Lower leg skin (tissue), 4 donors: ENCODE measurements at regions not wholly inside any gene's neighbourhood (a gene's known extent, or its start where the extent isn't known, plus 50 kb on each side); places are given as distances from the start of the nearest gene placed in this dataset.
"Not testable (repeated sequence)": the region's sequence is repeated elsewhere in the genome, so short reads cannot be mapped to it uniquely, and the experiment has no call there.

Experiments used
- DNase-seq, 2 donors: peaks; one replicate each; pipeline ENCODE4 v3.0.0-alpha.2; 2019; ENCODE audit warnings: low spot score in 2 of 2
- H3K4me3 ChIP-seq: fragments of 200-600 bp; sonication (generic); 2 replicates; pipeline ENCODE4 v1.5.1; 2017; ENCODE audit warnings: mild to moderate bottlenecking, low read depth; ENCODE audit not compliant: poor library complexity, severe bottlenecking
- POLR2A ChIP-seq, 2 donors: fragments of 450-650 bp; IDR thresholded peaks; one replicate each; pipeline ENCODE4 v1.6.1; 2016 to 2017; ENCODE audit warnings: antibody characterized with exemption in 2 of 2, mild to moderate bottlenecking in 1 of 2, moderate library complexity in 1 of 2
- WGBS, 2 donors: methylation state at CpG; one replicate each; pipeline ENCODE4 v1.1.5; 2018; 5-methylcytosine and 5-hydroxymethylcytosine counted together
- intact Hi-C: fragments of 100-400 bp; cut with DNase I; formaldehyde crosslinking; loops from one replicate; pipeline ENCODE4 v1.15.0; 2023; ENCODE audit warnings: low total_unique reads
- TF ChIP-seq, protein P1 (sequence below), 3 donors: fragments of 450-650 bp; IDR thresholded peaks; one replicate each; pipeline ENCODE4 v1.5.1; 2016; ENCODE audit warnings: antibody characterized with exemption in 3 of 3, mild to moderate bottlenecking in 3 of 3, moderate library complexity in 2 of 3

DNA sequence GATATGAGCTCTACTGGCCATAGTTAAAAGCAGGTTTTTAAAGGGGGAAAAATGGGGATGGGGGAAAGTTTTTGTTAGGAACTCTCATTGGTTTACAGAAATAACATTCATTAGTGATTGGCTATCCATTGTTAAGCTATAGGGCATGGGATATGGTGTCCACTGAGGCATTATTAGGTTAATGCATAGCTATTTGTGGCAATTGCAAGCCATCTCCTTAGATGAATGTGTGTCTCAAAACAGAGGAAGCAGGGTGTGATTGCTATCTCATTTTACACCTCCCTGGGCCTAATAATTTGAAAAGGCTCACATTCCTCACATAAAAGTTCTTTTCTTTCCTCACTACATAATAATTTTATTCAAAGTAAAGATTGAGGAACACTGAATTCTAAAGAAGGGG is 396.6 kb downstream of the TAFA4 start:
- H3K4me3 ChIP-seq = no peak overlapping the region
- TF ChIP-seq, protein P1, sequence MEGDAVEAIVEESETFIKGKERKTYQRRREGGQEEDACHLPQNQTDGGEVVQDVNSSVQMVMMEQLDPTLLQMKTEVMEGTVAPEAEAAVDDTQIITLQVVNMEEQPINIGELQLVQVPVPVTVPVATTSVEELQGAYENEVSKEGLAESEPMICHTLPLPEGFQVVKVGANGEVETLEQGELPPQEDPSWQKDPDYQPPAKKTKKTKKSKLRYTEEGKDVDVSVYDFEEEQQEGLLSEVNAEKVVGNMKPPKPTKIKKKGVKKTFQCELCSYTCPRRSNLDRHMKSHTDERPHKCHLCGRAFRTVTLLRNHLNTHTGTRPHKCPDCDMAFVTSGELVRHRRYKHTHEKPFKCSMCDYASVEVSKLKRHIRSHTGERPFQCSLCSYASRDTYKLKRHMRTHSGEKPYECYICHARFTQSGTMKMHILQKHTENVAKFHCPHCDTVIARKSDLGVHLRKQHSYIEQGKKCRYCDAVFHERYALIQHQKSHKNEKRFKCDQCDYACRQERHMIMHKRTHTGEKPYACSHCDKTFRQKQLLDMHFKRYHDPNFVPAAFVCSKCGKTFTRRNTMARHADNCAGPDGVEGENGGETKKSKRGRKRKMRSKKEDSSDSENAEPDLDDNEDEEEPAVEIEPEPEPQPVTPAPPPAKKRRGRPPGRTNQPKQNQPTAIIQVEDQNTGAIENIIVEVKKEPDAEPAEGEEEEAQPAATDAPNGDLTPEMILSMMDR (IDR thresholded peaks at IDR 0.05) = no peak
- no peak for TF ChIP-seq POLR2A (IDR thresholded peaks at IDR 0.05)
- intact Hi-C loops = no loop called here
- DNase-seq = no peak

DNA sequence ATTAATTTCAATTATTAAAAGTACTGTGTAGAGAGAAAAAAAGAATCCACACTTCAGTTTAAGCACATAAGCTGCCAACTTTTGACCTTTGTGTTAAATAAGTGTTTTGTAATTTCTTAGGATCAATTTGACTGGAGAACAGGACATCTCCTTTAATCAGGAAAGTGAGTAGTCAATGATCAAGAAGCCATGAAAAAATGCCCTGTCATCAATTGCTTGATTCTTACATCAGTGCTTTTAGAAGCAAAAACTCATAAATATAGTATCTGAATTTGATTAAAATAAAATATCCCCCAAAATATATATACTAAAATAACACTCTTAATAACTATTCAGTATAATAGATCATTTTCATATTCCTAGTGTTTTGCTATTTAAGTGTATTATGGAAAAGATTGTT is 409.0 kb downstream of the TAFA4 start:
- DNase-seq = no peak
- TF ChIP-seq, protein P1 (IDR thresholded peaks at IDR 0.05) = no peak
- no peak for TF ChIP-seq POLR2A (IDR thresholded peaks at IDR 0.05)
- H3K4me3 ChIP-seq = no peak overlapping the region
- intact Hi-C loops = no loop called here

- WGBS, 2 donors = 41 to 52% methylated on average over 1 of the region's 1 CpG
- no peak overlapping the region for H3K4me3 ChIP-seq
- DNase-seq = no peak
- intact Hi-C loops = no loop called here
- TF ChIP-seq, protein P1 (IDR thresholded peaks at IDR 0.05) = no peak
Observed at GRCh38 chr3:68515237-68515636, 417.1 kb downstream of the TAFA4 start.

- TF ChIP-seq, protein P1 (IDR thresholded peaks at IDR 0.05) = no peak
- no peak for TF ChIP-seq POLR2A (IDR thresholded peaks at IDR 0.05)
- WGBS, 2 donors = 26 to 50% methylated on average over 2 of the region's 2 CpGs
- no peak for DNase-seq
- no peak overlapping the region for H3K4me3 ChIP-seq
- intact Hi-C loops = no loop called here
Observed at GRCh38 chr3:68504201-68504600, 428.1 kb downstream of the TAFA4 start.

GRCh38 chr3:68485845-68486244 is 446.5 kb downstream of the TAFA4 start:
- DNase-seq, H3K4me3 ChIP-seq, intact Hi-C loops: not testable (repeated sequence)
- WGBS, 2 donors = 73 to 92% methylated on average over 1 of the region's 1 CpG

DNA sequence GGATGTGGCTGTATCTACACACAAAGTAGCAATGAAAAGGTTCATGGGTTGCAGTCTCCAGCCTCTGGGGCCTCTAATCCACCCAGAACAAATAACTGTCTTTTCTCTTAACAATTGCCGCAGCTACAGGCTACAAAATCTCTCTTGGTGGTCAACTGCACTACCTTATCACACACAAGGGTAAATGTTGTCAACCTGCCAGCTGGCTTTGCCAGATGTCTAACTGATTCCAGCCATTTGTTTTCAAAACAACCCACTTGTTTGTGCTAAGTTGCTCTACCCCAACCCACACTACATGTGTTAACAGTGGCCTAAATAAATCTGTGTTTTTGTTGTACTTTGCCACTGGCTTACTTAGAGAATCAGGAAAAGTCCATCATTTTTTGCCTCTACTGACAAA is 447.3 kb downstream of the TAFA4 start:
- DNase-seq = no peak
- TF ChIP-seq POLR2A (IDR thresholded peaks at IDR 0.05) = no peak
- TF ChIP-seq, protein P1 (IDR thresholded peaks at IDR 0.05) = no peak
- no peak overlapping the region for H3K4me3 ChIP-seq
- 43 to 57% methylated on average over 1 of the region's 1 CpG for WGBS, 2 donors
- intact Hi-C loops = no loop called here
